Ovary (tissue), 3 donors: ENCODE measurements at regions not wholly inside any gene's neighbourhood (a gene's known extent, or its start where the extent isn't known, plus 50 kb on each side); places are given as distances from the start of the nearest gene placed in this dataset.

Source experiments
- POLR2A ChIP-seq: fragments of 450-650 bp; IDR thresholded peaks from one replicate; pipeline ENCODE4 v1.6.1; 2017; ENCODE audit warnings: antibody characterized with exemption, mild to moderate bottlenecking, moderate library complexity
- TF ChIP-seq, protein P1 (sequence below), 3 donors: fragments of 450-650 bp in 2 of 3; fragments of 200-600 bp in 1 of 3; IDR thresholded peaks; one replicate each; pipeline versions ENCODE4 v1.5.1 to v1.8.0; 2016 to 2022; ENCODE audit warnings: antibody characterized with exemption in 3 of 3, mild to moderate bottlenecking in 1 of 3
- donor health status: DM: no; HTN: no; CAD: no.

DNA sequence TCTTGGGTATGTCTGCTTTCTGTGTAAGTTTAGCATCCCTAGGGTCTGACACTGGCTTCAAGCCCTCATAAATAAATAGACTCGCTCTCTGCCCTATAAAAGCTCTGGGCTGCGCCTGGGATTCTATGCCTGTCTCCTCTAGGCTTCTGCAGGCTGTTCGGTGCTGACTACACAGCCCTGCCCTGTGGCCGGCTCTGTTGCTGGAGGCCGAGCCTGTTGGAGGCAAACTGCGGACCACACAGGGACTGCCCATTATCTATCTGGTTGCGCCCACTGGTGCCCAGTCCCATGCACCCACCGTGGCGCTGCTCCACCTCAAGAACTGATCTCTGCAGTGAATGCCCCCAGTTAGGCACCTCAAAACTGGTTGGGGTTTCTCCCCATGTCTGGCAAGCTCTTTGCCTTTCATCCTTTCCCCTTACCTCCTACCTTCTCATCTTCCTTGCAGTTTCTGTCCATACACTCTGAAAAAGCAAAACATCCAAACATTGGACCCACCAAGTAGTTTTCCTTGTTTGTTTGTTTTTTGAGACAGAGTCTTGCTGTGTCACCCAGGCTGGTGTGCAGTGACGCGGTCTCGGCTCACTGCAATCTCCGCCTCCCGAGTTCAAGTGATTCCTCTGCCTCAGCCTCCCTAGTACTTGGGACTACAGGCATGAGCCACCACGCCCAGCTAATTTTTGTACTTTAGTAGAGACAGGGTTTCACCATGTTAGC lies 207.2 kb downstream of the ERCC6L2 start:
- TF ChIP-seq, protein P1, sequence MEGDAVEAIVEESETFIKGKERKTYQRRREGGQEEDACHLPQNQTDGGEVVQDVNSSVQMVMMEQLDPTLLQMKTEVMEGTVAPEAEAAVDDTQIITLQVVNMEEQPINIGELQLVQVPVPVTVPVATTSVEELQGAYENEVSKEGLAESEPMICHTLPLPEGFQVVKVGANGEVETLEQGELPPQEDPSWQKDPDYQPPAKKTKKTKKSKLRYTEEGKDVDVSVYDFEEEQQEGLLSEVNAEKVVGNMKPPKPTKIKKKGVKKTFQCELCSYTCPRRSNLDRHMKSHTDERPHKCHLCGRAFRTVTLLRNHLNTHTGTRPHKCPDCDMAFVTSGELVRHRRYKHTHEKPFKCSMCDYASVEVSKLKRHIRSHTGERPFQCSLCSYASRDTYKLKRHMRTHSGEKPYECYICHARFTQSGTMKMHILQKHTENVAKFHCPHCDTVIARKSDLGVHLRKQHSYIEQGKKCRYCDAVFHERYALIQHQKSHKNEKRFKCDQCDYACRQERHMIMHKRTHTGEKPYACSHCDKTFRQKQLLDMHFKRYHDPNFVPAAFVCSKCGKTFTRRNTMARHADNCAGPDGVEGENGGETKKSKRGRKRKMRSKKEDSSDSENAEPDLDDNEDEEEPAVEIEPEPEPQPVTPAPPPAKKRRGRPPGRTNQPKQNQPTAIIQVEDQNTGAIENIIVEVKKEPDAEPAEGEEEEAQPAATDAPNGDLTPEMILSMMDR (IDR thresholded peaks at IDR 0.05) = no peak
- TF ChIP-seq POLR2A = no peak
